ENCODE measurements at regions not wholly inside any gene's neighbourhood (a gene's known extent, or its start where the extent isn't known, plus 50 kb on each side); places are given as distances from the start of the nearest gene placed in this dataset.
"Not testable (repeated sequence)": the region's sequence is repeated elsewhere in the genome, so short reads cannot be mapped to it uniquely, and the experiment has no call there.

- no peaks in the 10 kb centered on the region for H3K9me3 ChIP-seq (ENCODE audit: control insufficient read depth in 5 of 5, low read length in 5 of 5)
- no peak overlapping the region for H3K27ac ChIP-seq (ENCODE audit: low read depth, low read length)
- no peaks in the 10 kb centered on the region for H3K27me3 ChIP-seq (ENCODE audit: control insufficient read depth in 5 of 5, insufficient read depth in 4 of 5, low read length in 5 of 5)
- peaks cover 0 to 18% (median 14%) of the 10 kb centered on the region in 5 donors for H3K4me1 ChIP-seq (ENCODE audit: control insufficient read depth in 5 of 5, insufficient read depth in 5 of 5, low read length in 5 of 5)
- H3K36me3 ChIP-seq (ENCODE audit: control insufficient read depth in 5 of 5, insufficient read depth in 5 of 5, low read length in 5 of 5): no peaks in the 10 kb centered on the region
- H3K4me3 ChIP-seq (ENCODE audit: low read depth in 1 of 5, low read length in 5 of 5): no peak overlapping the region
- H3K9ac ChIP-seq (ENCODE audit: low read length in 5 of 5): no peak overlapping the region
Observed at GRCh38 chr11:119572481-119573424, 149.8 kb upstream of the THY1 start.

GRCh38 chr11:119571311-119571710 lies 148.3 kb upstream of the THY1 start:
- Histone ChIP-seq H3K9ac (ENCODE audit: low read length in 5 of 5) (no peak overlapping the region), H3K36me3 (ENCODE audit: control insufficient read depth in 5 of 5, insufficient read depth in 5 of 5, low read length in 5 of 5) (no peaks in the 10 kb centered on the region), H3K4me3 (ENCODE audit: low read depth in 1 of 5, low read length in 5 of 5) (no peak overlapping the region), H3K4me1 (ENCODE audit: control insufficient read depth in 5 of 5, insufficient read depth in 5 of 5, low read length in 5 of 5) (peaks cover 0 to 21% (median 17%) of the 10 kb centered on the region in 5 donors), H3K9me3 (ENCODE audit: control insufficient read depth in 5 of 5, low read length in 5 of 5) (no peaks in the 10 kb centered on the region), H3K27ac (ENCODE audit: low read depth, low read length) (no peak overlapping the region), H3K27me3 (ENCODE audit: control insufficient read depth in 5 of 5, insufficient read depth in 4 of 5, low read length in 5 of 5) (no peaks in the 10 kb centered on the region)

- no peak overlapping the region for H3K27ac ChIP-seq (ENCODE audit: low read depth, low read length)
- peaks cover 0 to 17% (median 13%) of the 10 kb centered on the region in 5 donors for H3K4me1 ChIP-seq (ENCODE audit: control insufficient read depth in 5 of 5, insufficient read depth in 5 of 5, low read length in 5 of 5)
- no peaks in the 10 kb centered on the region for H3K27me3 ChIP-seq (ENCODE audit: control insufficient read depth in 5 of 5, insufficient read depth in 4 of 5, low read length in 5 of 5)
- peaks cover 0 to 3% (median 0%) of the 10 kb centered on the region in 5 donors for H3K9me3 ChIP-seq (ENCODE audit: control insufficient read depth in 5 of 5, low read length in 5 of 5)
- no peaks in the 10 kb centered on the region for H3K36me3 ChIP-seq (ENCODE audit: control insufficient read depth in 5 of 5, insufficient read depth in 5 of 5, low read length in 5 of 5)
- H3K4me3 ChIP-seq (ENCODE audit: low read depth in 1 of 5, low read length in 5 of 5): peak overlapping the region in 1 of 5 donors; percentile 16
- no peak overlapping the region for H3K9ac ChIP-seq (ENCODE audit: low read length in 5 of 5)
Observed at GRCh38 chr11:119567688-119568582, 145.0 kb upstream of the THY1 start.

GRCh38 chr11:119566319-119566718 lies 143.3 kb upstream of the THY1 start:
- no peak overlapping the region for H3K4me3 ChIP-seq (ENCODE audit: low read depth in 1 of 5, low read length in 5 of 5)

GRCh38 chr11:119565693-119566092 lies 142.7 kb upstream of the THY1 start:
- H3K27ac ChIP-seq (ENCODE audit: low read depth, low read length); H3K27me3 ChIP-seq (ENCODE audit: control insufficient read depth in 5 of 5, insufficient read depth in 4 of 5, low read length in 5 of 5); H3K9me3 ChIP-seq (ENCODE audit: control insufficient read depth in 5 of 5, low read length in 5 of 5); H3K9ac ChIP-seq (ENCODE audit: low read length in 5 of 5); H3K36me3 ChIP-seq (ENCODE audit: control insufficient read depth in 5 of 5, insufficient read depth in 5 of 5, low read length in 5 of 5); H3K4me3 ChIP-seq (ENCODE audit: low read depth in 1 of 5, low read length in 5 of 5): not testable (repeated sequence)
- H3K4me1 ChIP-seq (ENCODE audit: control insufficient read depth in 5 of 5, insufficient read depth in 5 of 5, low read length in 5 of 5): peaks cover 0 to 15% (median 13%) of the 10 kb centered on the region in 5 donors

More at GRCh38 chr11:119566319-119566718, 143.3 kb upstream of the THY1 start:
- Histone ChIP-seq H3K9ac (ENCODE audit: low read length in 5 of 5) (no peak overlapping the region), H3K4me1 (ENCODE audit: control insufficient read depth in 5 of 5, insufficient read depth in 5 of 5, low read length in 5 of 5) (peaks cover 0 to 15% (median 13%) of the 10 kb centered on the region in 5 donors), H3K27me3 (ENCODE audit: control insufficient read depth in 5 of 5, insufficient read depth in 4 of 5, low read length in 5 of 5) (no peaks in the 10 kb centered on the region), H3K27ac (ENCODE audit: low read depth, low read length) (no peak overlapping the region), H3K36me3 (ENCODE audit: control insufficient read depth in 5 of 5, insufficient read depth in 5 of 5, low read length in 5 of 5) (no peaks in the 10 kb centered on the region), H3K9me3 (ENCODE audit: control insufficient read depth in 5 of 5, low read length in 5 of 5) (peaks cover 0 to 3% (median 0%) of the 10 kb centered on the region in 5 donors)

- Histone ChIP-seq H3K4me1 (ENCODE audit: control insufficient read depth in 5 of 5, insufficient read depth in 5 of 5, low read length in 5 of 5) (no peaks in the 10 kb centered on the region), H3K27me3 (ENCODE audit: control insufficient read depth in 5 of 5, insufficient read depth in 4 of 5, low read length in 5 of 5) (peaks cover 0 to 3% (median 0%) of the 10 kb centered on the region in 5 donors), H3K9me3 (ENCODE audit: control insufficient read depth in 5 of 5, low read length in 5 of 5) (peaks cover 0 to 3% (median 0%) of the 10 kb centered on the region in 5 donors), H3K36me3 (ENCODE audit: control insufficient read depth in 5 of 5, insufficient read depth in 5 of 5, low read length in 5 of 5) (no peaks in the 10 kb centered on the region), H3K27ac (ENCODE audit: low read depth, low read length) (no peak overlapping the region), H3K9ac (ENCODE audit: low read length in 5 of 5) (no peak overlapping the region), H3K4me3 (ENCODE audit: low read depth in 1 of 5, low read length in 5 of 5) (no peak overlapping the region)
Observed at GRCh38 chr11:119560961-119561360, 138.0 kb upstream of the THY1 start.

- Histone ChIP-seq H3K9me3 (ENCODE audit: control insufficient read depth in 5 of 5, low read length in 5 of 5) (peaks cover 0 to 6% (median 0%) of the 10 kb centered on the region in 5 donors), H3K36me3 (ENCODE audit: control insufficient read depth in 5 of 5, insufficient read depth in 5 of 5, low read length in 5 of 5) (no peaks in the 10 kb centered on the region), H3K27ac (ENCODE audit: low read depth, low read length) (no peak overlapping the region), H3K4me1 (ENCODE audit: control insufficient read depth in 5 of 5, insufficient read depth in 5 of 5, low read length in 5 of 5) (no peaks in the 10 kb centered on the region), H3K27me3 (ENCODE audit: control insufficient read depth in 5 of 5, insufficient read depth in 4 of 5, low read length in 5 of 5) (peaks cover 0 to 3% (median 0%) of the 10 kb centered on the region in 5 donors), H3K9ac (ENCODE audit: low read length in 5 of 5) (no peak overlapping the region), H3K4me3 (ENCODE audit: low read depth in 1 of 5, low read length in 5 of 5) (no peak overlapping the region)
Observed at GRCh38 chr11:119560291-119560690, 137.3 kb upstream of the THY1 start.

- H3K27me3 ChIP-seq (ENCODE audit: control insufficient read depth in 5 of 5, insufficient read depth in 4 of 5, low read length in 5 of 5): no peaks in the 10 kb centered on the region
- no peaks in the 10 kb centered on the region for H3K36me3 ChIP-seq (ENCODE audit: control insufficient read depth in 5 of 5, insufficient read depth in 5 of 5, low read length in 5 of 5)
- no peak overlapping the region for H3K27ac ChIP-seq (ENCODE audit: low read depth, low read length)
- no peak overlapping the region for H3K9ac ChIP-seq (ENCODE audit: low read length in 5 of 5)
- no peaks in the 10 kb centered on the region for H3K4me1 ChIP-seq (ENCODE audit: control insufficient read depth in 5 of 5, insufficient read depth in 5 of 5, low read length in 5 of 5)
- H3K9me3 ChIP-seq (ENCODE audit: control insufficient read depth in 5 of 5, low read length in 5 of 5): peaks cover 0 to 13% (median 0%) of the 10 kb centered on the region in 5 donors
- H3K4me3 ChIP-seq (ENCODE audit: low read depth in 1 of 5, low read length in 5 of 5): no peak overlapping the region
Observed at GRCh38 chr11:119552106-119552485, 129.1 kb upstream of the THY1 start.

- Histone ChIP-seq H3K4me1 (ENCODE audit: control insufficient read depth in 5 of 5, insufficient read depth in 5 of 5, low read length in 5 of 5) (no peaks in the 10 kb centered on the region), H3K36me3 (ENCODE audit: control insufficient read depth in 5 of 5, insufficient read depth in 5 of 5, low read length in 5 of 5) (no peaks in the 10 kb centered on the region), H3K27ac (ENCODE audit: low read depth, low read length) (no peak overlapping the region), H3K9me3 (ENCODE audit: control insufficient read depth in 5 of 5, low read length in 5 of 5) (peaks cover 0 to 13% (median 0%) of the 10 kb centered on the region in 5 donors), H3K4me3 (ENCODE audit: low read depth in 1 of 5, low read length in 5 of 5) (no peak overlapping the region), H3K9ac (ENCODE audit: low read length in 5 of 5) (no peak overlapping the region), H3K27me3 (ENCODE audit: control insufficient read depth in 5 of 5, insufficient read depth in 4 of 5, low read length in 5 of 5) (no peaks in the 10 kb centered on the region)
Observed at GRCh38 chr11:119551420-119552105, 128.6 kb upstream of the THY1 start.
